ENCODE measurements at regions not wholly inside any gene's neighbourhood (a gene's known extent, or its start where the extent isn't known, plus 50 kb on each side); places are given as distances from the start of the nearest gene placed in this dataset.

GRCh38 chr1:104073463-104073902 is 323.8 kb downstream of the AMY1C start:
- Histone ChIP-seq H3K4me1 (no peaks in the 10 kb centered on the region), H3K36me3 (no peaks in the 10 kb centered on the region), H3K27me3 (no peaks in the 10 kb centered on the region), H3K4me3 (no peak overlapping the region), H3K27ac (no peak overlapping the region), H3K9me3 (no peaks in the 10 kb centered on the region)
- intact Hi-C loops (cut with DNase I) = no loop called here
- no peak for TF ChIP-seq POLR2AphosphoS5 (IDR thresholded peaks at IDR 0.05; ENCODE audit: insufficient read depth in 1 of 2, low read depth in 1 of 2)
- no peak for TF ChIP-seq POLR2A (IDR thresholded peaks at IDR 0.05)
- TF ChIP-seq CTCF (IDR thresholded peaks at IDR 0.05) = no peak
- no peak for DNase-seq (ENCODE audit: extremely low spot score in 2 of 2)

GRCh38 chr1:104082221-104082620 is 332.5 kb downstream of the AMY1C start:
- Histone ChIP-seq H3K4me3 (no peak overlapping the region), H3K27me3 (no peaks in the 10 kb centered on the region), H3K4me1 (no peaks in the 10 kb centered on the region), H3K27ac (no peak overlapping the region), H3K9me3 (no peaks in the 10 kb centered on the region), H3K36me3 (no peaks in the 10 kb centered on the region)
- TF ChIP-seq CTCF (IDR thresholded peaks at IDR 0.05) = no peak
- no peak for TF ChIP-seq POLR2A (IDR thresholded peaks at IDR 0.05)
- TF ChIP-seq POLR2AphosphoS5 (IDR thresholded peaks at IDR 0.05; ENCODE audit: insufficient read depth in 1 of 2, low read depth in 1 of 2) = no peak
- DNase-seq (ENCODE audit: extremely low spot score in 2 of 2) = no peak
- intact Hi-C loops (cut with DNase I) = no loop called here

GRCh38 chr1:104084380-104084779 is 334.7 kb downstream of the AMY1C start:
- Histone ChIP-seq H3K36me3 (no peaks in the 10 kb centered on the region), H3K4me3 (no peak overlapping the region), H3K27me3 (no peaks in the 10 kb centered on the region), H3K9me3 (no peaks in the 10 kb centered on the region), H3K27ac (no peak overlapping the region), H3K4me1 (no peaks in the 10 kb centered on the region)
- intact Hi-C loops (cut with DNase I) = no loop called here
- DNase-seq (ENCODE audit: extremely low spot score in 2 of 2) = no peak
- TF ChIP-seq POLR2AphosphoS5 (IDR thresholded peaks at IDR 0.05; ENCODE audit: insufficient read depth in 1 of 2, low read depth in 1 of 2) = no peak
- no peak for TF ChIP-seq POLR2A (IDR thresholded peaks at IDR 0.05)
- no peak for TF ChIP-seq CTCF (IDR thresholded peaks at IDR 0.05)

- intact Hi-C loops (cut with DNase I) = no loop called here
- no peak for DNase-seq (ENCODE audit: extremely low spot score in 2 of 2)
- H3K36me3 ChIP-seq = no peaks in the 10 kb centered on the region
Observed at GRCh38 chr1:104092698-104093097, 343.0 kb downstream of the AMY1C start.

GRCh38 chr1:104098837-104099236 is 349.1 kb downstream of the AMY1C start:
- intact Hi-C loops (cut with DNase I) = no loop called here
- Histone ChIP-seq H3K36me3 (no peaks in the 10 kb centered on the region), H3K4me3 (no peak overlapping the region), H3K9me3 (no peaks in the 10 kb centered on the region), H3K4me1 (no peaks in the 10 kb centered on the region), H3K27me3 (no peaks in the 10 kb centered on the region), H3K27ac (no peak overlapping the region)
- DNase-seq (ENCODE audit: extremely low spot score in 2 of 2) = no peak
- no peak for TF ChIP-seq CTCF (IDR thresholded peaks at IDR 0.05)
- TF ChIP-seq POLR2A (IDR thresholded peaks at IDR 0.05) = no peak
- no peak for TF ChIP-seq POLR2AphosphoS5 (IDR thresholded peaks at IDR 0.05; ENCODE audit: insufficient read depth in 1 of 2, low read depth in 1 of 2)

More at GRCh38 chr1:104092698-104093097, 343.0 kb downstream of the AMY1C start:
- TF ChIP-seq CTCF (IDR thresholded peaks at IDR 0.05) (no peak), POLR2A (IDR thresholded peaks at IDR 0.05) (no peak), POLR2AphosphoS5 (IDR thresholded peaks at IDR 0.05; ENCODE audit: insufficient read depth in 1 of 2, low read depth in 1 of 2) (no peak)
- H3K4me3 ChIP-seq = no peak overlapping the region
- H3K4me1 ChIP-seq = no peaks in the 10 kb centered on the region
- H3K9me3 ChIP-seq = no peaks in the 10 kb centered on the region
- no peak overlapping the region for H3K27ac ChIP-seq
- H3K27me3 ChIP-seq = no peaks in the 10 kb centered on the region
